H1 (cell line): ENCODE measurements at regions not wholly inside any gene's neighbourhood (a gene's known extent, or its start where the extent isn't known, plus 50 kb on each side); places are given as distances from the start of the nearest gene placed in this dataset.

Experiments
- ATF3 ChIP-seq: IDR thresholded peaks from 2 replicates; pipeline ENCODE4 v1.6.1; 2011; ENCODE audit warnings: low read depth, mild to moderate bottlenecking, low read length; ENCODE audit not compliant: insufficient read depth
- BACH1 ChIP-seq: IDR thresholded peaks from 2 replicates; pipeline ENCODE4 v1.6.1; 2012; ENCODE audit warnings: low read length, improper control_type of control experiment
- CREB1 ChIP-seq: IDR thresholded peaks from 2 replicates; pipeline ENCODE4 v1.6.1; 2012; ENCODE audit warnings: inconsistent platforms
- CTCF ChIP-seq, 3 experiments: IDR thresholded peaks; 1 replicate in 2 of 3; 2 replicates in 1 of 3; pipeline versions ENCODE4 v1.5.1 to v1.6.1; 2011; ENCODE audit warnings: low read length in 3 of 3, mild to moderate bottlenecking in 3 of 3, inconsistent platforms in 2 of 3, low read depth in 1 of 3, moderate library complexity in 1 of 3; ENCODE audit not compliant: insufficient read depth in 1 of 3; ENCODE audit errors: control extremely low read depth in 1 of 3
- E2F6 ChIP-seq: IDR thresholded peaks from 2 replicates; pipeline ENCODE4 v1.6.1; 2012; ENCODE audit warnings: inconsistent platforms
- HDAC6 ChIP-seq: IDR thresholded peaks from one replicate; pipeline ENCODE4 v1.7.1; 2012; ENCODE audit warnings: low read depth, mild to moderate bottlenecking, inconsistent platforms, low read length, moderate library complexity
- NRF1 ChIP-seq: IDR thresholded peaks from 2 replicates; pipeline ENCODE4 v1.6.1; 2011; ENCODE audit warnings: mild to moderate bottlenecking, low read depth, low read length, improper control_type of control experiment
- POLR2A ChIP-seq, 2 experiments: IDR thresholded peaks; 1 replicate in 1 of 2; 2 replicates in 1 of 2; pipeline ENCODE4 v1.6.1; 2011; ENCODE audit warnings: low read depth in 2 of 2, low read length in 2 of 2, mild to moderate bottlenecking in 2 of 2; ENCODE audit errors: control extremely low read depth in 1 of 2
- RBBP5 ChIP-seq: IDR thresholded peaks from 2 replicates; pipeline ENCODE4 v1.7.1; 2012; ENCODE audit warnings: low read depth, mild to moderate bottlenecking, inconsistent platforms, low read length, moderate library complexity, borderline replicate concordance
- TAF1 ChIP-seq: IDR thresholded peaks from 2 replicates; pipeline ENCODE4 v1.6.1; 2011; ENCODE audit warnings: mild to moderate bottlenecking, low read depth, low read length

DNA sequence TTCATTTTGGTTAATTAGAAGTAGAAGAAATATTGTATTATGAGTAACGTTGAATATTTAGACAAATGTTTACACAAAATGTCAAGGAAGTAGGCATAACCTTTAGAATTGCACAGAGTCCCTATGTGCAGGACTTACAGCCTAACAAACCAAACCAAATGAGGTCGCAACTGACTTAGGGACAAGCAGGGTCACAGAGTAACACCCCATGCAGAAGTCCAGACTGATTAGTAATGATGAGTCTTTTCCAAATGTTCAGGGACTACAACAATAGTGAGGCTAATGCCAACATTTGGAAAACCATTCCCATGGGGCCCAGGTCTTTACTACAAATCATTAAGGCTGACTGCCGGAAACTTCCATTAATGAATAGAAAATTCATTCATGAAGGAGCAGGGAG, 452.5 kb upstream of the CHAC2 start:
- TF ChIP-seq CTCF (IDR thresholded peaks at IDR 0.05; ENCODE audit: control extremely low read depth in 1 of 3, insufficient read depth in 1 of 3, low read depth in 1 of 3, low read length in 3 of 3) (no peak), CREB1 (no peak), ATF3 (no peak), E2F6 (no peak), NRF1 (no peak), HDAC6 (no peak), POLR2A (IDR thresholded peaks at IDR 0.05; ENCODE audit: control extremely low read depth in 1 of 2, low read depth in 2 of 2, low read length in 2 of 2) (no peak), BACH1 (no peak), TAF1 (no peak), RBBP5 (no peak)
